NOMO-1 (cell line): ENCODE measurements at regions not wholly inside any gene's neighbourhood (a gene's known extent, or its start where the extent isn't known, plus 50 kb on each side); places are given as distances from the start of the nearest gene placed in this dataset.
"Not testable (repeated sequence)": the region's sequence is repeated elsewhere in the genome, so short reads cannot be mapped to it uniquely, and the experiment has no call there.

Experiments used
- DNase-seq, 2 experiments: peaks; one replicate each; lab custom pipeline; 2025; ENCODE audit not compliant: unreplicated experiment in 2 of 2; lab: John Stamatoyannopoulos, UW

DNA sequence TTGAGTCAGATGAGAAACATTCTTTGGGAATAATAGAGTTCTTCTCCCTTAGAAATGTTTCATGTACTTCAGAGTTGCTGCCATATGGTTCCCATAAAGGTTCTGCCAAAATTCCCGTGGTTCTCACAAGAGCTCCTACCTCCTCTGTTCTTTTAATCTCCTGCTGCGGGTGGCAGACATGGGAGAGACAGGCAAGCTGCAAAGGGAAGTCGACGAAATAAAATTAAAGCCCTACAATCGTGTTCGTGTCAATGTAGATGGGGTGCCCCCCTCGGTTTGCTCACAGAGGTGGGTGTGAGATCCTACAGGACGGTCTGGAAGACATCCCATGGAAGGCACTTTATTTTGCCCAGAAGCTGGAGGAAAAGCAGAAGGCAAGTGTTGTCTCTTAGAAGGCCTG is 276.0 kb downstream of the RWDD3 start:
- no peak for DNase-seq

DNA sequence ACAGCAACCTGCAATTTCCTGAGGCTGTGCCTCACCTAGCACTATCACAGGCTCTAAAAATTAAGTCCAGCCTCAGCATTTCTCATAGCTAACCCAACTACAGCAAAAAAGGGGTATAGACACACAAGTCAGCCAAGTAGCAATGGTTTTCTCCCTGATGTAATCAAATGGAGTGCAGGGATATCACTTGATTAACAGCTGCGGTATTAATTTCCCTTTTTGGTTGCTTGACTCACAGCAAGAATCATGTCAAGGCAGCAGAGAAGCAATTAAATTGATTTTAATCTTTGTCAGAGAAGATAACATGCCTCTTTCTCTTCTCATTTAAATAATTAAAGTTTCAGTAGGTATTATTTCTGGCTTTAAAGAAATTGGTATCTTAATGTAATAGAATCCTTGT is 278.9 kb downstream of the RWDD3 start:
- DNase-seq, result no peak

DNA sequence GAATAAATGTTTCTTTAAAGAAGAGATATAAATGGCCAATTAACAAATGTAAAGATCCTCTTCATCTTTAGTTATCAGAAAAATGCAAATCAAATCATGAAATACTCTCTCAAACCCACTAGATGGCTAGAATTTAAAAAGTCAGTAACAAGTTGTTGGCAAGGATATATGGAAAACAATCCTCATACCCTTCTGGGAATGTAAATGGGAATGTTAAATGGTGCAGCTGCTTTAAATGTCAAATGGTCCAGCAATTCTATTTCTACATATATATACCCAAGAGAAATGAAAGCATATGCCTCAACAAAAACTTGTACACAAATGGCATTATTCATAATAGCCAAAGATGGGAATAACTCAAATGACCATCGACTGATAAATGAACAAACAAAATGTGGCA is 283.5 kb downstream of the RWDD3 start:
- no peak for DNase-seq

DNA sequence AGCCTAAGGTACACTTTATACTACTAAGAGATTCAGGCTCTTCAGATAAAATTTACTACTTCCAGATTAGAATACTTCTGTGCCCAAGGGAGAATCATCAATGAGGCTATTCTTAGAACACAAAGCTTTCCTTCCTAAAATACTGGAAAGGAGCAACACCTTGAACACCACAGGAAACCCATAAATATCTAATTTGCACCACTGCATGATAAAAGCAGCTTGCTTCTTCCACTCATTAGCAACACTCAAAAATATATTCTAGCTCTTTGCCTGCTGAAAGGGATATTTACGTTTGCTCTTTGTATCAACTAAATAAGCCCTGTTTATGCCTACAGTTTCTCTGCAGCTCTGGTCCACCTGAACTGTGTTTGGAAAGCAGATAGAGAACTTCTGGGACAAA is 284.3 kb downstream of the RWDD3 start:
- no peak for DNase-seq

DNA sequence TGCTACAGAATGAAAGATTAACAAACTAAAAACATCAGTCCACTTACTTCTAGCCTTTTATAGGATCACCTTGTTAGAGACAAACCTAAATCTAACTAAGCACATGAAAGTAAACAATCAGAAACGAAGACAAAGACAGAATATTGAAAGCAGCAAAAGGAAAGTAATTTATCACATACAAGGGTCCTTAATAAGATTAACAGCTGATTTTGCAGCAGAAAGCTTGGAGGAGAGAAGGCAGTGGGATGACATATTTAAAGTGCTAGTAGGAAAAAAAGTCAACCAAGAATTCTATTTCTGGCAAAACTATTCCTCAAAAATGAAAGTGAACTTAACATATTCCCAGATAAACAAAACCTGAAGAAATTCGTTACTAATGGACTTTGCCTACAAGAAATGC is 286.4 kb downstream of the RWDD3 start:
- no peak for DNase-seq

DNA sequence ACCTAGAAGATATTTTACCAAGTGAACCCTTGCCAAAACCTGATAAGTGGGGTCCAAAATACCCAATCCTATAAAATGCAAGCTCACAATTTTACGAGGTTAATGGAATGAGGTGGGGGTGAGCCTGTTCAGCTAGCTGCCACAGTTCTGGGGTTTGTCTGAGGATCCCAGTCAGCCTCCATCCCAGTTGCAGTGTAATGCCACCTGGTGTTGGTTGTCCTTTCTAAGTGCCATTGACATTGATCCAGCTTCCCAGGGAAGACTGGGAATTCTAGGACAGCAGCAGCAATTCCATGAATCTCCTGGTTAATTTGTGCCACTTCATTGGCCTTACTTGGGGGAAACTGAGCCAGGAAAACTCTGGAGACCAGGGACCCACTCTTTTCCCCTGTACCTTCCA is 298.3 kb downstream of the RWDD3 start:
- DNase-seq, result no peak

DNA sequence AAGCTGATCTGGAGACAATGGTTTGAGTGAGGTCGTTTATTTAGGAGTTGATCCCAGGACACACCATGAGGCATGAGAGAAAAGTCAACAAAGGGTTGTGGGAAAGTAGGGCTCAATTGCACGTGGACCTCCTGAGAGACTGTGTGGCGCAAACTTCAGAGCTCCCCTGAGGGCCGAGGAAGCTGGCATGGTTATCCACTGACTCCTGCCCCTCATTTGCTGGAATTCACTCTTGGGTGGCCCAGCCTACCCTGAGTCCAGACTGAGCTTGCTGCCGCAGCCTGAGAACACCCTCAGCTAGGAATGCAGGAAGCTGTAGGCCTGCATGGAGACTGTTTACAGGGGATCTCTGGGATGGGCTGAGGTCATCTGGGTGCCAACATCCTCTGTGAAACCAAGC is 301.0 kb downstream of the RWDD3 start:
- DNase-seq, result no peak

DNA sequence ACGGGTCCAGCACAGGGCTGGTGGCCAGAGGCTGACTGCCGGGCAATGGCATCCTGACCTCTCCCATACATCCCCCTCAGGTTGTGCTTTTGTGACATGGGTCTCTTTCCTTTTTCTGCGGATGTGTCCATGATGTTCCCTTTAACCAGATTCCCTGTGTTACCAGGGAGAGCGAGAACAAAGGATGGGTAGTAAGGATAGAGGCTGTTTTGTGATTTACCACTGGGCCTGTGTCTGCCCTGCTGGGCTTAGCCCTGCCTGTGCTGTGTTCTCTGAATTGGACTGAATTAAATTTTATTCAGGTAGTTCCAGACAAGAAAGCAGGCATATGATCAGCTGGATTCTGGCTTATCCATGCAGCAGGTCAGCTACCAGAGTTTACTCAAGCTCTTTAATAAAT is 301.6 kb downstream of the RWDD3 start:
- no peak for DNase-seq

DNA sequence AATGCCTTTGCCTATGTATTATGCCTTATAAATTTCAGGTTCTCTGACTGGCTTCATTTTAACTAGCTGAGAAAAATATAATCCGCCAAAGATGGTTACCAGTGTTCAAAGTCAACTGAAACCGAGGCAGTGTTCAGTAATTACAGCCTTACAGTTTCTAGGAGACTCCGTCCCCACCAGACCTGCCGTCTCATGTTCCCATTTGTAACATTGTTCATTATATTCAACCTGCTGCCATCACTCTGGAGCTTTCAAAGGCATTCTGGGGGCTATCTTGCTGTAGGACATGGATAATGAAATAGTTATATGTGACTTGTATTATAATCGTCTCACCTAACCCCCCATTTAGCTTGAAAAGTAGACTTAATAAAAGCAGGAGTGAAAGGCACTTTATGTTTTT is 302.5 kb downstream of the RWDD3 start:
- no peak for DNase-seq

DNA sequence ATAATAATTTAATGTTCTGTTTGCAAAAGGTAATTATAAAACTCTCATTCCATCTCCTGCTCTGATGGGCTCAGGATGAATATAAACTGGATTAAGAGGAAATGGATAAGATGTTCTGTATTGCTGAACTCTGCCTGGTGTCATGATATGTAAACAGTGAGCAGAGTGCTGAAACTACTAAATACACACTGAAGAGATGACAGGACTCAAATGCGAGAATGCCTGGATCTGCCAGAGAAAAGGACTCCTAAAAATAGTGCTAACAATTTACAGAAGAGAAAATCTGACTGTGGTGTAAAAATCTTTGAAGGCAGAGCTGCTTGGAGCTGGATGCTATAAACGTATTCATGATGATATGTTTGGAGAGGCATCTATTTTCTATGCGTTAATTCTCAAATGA is 303.2 kb downstream of the RWDD3 start:
- no peak for DNase-seq

DNA sequence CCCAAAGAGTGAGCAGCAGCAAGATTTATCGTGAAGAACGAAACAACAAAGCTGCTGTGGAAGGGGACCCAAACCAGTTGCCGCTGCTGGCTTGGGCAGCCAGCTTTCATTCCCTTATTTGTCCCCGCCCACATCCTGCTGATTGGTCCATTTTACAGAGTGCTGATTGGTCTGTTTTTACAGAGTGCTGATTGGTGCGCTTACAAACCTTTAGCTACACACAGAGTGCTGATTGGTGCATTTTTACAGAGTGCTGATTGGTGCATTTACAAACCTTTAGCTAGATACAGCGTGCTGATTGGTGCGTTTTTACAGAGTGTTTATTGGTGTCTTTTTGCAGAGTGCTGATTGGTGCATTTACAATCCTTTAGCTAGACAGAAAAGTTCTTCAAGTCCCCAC is 304.2 kb downstream of the RWDD3 start:
- not testable (repeated sequence) for DNase-seq

DNA sequence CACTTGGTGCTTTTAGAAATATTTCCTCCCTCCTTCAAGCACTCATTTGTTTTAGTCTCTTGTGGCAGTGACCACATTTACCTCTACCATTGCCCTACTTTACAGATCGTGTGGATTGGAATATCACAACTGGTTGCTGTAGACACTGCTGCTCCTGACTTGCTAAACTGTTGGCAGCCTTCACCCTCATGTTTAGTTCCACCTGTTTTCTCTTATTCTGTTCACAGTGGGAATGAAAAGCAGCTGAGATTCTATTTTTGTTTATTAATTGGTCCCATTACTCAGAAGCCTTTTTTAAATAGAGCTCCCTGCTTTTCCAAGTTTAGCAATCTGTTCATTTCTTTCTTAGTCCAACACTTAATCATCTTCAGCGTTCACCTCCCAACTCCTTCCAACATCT is 308.9 kb downstream of the RWDD3 start:
- DNase-seq, result no peak

DNA sequence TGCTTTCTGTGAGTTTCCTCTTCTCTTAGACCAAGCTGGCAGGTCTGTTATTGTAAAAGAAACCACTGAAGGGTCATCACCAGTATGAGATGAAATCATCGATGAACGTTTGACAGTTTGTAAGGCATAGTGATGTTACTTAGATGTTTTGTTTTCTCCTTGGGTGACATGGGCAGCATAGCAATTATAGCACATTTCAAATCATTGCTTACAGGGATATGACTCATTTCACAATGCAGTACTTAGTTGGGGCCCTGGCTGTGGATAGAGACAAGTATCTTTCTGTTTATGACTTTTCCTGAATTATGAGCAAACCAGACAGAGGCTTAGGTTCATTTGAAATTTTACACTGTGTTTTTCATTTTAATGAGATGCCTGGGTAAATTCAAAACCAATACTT is 313.0 kb downstream of the RWDD3 start:
- no peak for DNase-seq

DNA sequence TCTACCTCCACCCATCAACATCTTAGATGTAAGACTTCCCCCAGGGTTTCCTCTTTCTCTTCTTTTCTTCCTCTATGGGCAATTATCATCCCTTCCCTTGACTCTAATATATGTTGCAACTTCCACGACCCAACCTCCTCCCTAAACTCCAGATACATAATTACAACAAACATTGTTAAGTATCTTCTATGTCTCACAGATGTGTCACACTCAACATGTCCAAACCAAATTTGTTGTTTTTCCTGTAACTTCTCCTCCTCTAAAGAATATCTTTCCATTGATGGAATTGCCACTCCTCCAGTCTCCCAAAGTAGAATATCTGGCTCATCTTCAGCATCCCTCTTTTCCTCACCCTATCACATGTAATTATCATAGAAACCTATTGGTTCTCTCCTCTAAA is 314.2 kb downstream of the RWDD3 start:
- DNase-seq, result no peak

DNA sequence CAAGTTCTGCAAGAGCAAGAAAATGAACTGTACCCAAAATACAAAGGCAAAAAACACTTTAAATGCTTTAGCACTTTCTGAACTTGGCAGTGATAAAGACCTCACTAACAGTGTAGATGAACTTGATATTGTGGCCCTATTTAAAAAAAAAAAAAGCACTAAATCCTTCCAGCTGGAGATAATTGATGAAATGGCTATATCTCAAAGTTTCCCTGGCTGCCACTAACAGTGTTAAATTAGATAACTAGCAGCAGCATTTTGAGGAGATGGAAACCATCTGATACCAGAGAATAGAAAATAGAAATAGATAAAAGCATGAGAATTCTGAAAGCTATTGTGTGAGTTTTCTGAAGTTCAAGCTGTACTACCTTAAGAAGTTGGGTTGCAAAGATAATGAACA is 317.2 kb downstream of the RWDD3 start:
- no peak for DNase-seq

DNA sequence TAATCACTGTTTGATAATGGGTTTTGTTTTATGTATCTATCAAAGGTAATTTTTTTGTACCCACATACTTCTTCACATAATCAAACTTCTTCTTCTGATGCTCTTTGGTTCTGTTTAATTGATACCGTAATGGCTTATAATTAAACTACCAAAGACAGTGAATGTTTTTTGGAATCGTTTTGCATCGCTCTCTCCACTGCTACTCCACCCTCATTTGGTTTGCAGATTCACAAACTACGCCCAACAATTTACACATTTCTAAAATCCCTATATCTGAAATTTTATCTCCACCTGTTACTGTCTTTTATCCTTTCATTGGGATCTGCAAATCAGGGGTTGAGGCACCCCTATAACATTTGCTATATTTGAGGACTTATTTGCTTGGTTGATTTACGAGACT is 319.6 kb downstream of the RWDD3 start:
- no peak for DNase-seq

DNA sequence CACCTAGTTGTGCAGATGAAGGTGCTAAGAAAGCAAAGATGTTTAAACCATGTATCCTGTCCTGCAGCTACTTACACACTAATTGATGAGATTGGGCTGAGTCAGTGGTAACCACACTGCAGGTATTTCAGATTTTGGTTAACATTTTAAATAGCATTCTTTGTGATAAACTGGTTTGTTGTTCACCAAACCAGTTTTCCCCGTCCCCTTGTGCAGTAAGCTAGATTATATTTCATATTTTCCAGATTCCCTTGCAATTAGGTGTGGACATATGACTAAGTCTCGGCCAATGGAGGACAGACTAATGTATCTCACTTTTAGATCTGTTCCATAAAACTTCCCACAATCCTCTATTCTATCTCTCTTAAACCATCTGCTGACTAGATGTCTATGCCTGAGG is 320.4 kb downstream of the RWDD3 start:
- no peak for DNase-seq

DNA sequence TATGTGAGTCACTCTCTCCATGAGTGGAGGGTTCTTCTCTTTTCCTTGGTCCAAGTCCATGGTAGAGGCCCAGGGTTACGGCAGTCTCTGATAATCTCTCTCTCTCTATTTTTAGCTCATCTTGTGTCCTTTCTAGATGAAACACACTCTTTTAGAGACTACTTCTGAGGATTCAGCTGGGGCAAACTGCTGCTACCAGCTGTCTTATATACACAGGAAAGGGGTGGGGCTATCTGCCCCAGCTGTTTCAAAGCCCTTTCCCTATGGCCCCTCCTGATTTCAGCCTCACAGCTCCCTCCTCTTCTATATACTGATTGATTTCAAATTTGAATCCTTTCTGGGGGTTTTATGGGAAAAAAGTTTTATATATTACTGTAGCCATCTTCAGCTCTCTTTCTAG is 324.8 kb downstream of the RWDD3 start:
- DNase-seq, result no peak

DNA sequence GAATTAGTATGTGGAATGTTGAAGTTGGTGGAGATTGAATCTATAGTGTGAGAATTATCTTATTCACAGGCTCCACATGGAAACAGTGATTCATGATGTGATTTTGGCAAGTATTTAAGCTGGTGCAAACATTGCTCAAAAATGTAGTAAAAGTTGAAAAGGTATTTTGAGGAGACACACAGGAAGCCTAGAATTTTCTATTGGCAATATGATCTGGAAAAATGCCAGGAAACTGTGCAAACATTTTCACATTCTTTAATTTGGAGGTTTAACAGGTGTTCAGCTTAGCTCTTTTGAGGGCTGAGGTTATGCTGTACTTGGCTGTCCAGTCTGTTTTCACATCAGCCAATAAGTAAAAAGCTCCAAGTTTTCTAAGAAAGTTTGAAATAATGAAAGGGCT is 327.3 kb downstream of the RWDD3 start:
- DNase-seq, result no peak

DNA sequence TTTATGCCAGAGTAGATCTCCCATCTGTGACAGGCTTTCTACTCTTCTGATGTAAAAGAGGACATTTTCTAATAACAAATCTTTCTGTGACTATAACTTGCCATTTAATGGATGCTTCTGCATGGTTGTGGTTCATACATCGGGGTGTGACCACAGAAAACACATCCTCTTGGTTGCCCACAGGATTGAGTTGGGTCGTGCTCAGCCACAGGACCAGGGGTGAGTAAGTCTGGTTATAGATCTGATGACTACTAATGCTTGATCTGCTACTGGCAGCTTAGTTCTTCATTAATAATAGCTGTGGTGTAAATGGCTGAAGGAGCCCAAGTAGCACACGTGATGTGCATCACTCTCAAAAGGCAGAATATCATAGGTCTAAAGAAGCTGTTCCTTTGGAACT is 328.2 kb downstream of the RWDD3 start:
- DNase-seq, result no peak

DNA sequence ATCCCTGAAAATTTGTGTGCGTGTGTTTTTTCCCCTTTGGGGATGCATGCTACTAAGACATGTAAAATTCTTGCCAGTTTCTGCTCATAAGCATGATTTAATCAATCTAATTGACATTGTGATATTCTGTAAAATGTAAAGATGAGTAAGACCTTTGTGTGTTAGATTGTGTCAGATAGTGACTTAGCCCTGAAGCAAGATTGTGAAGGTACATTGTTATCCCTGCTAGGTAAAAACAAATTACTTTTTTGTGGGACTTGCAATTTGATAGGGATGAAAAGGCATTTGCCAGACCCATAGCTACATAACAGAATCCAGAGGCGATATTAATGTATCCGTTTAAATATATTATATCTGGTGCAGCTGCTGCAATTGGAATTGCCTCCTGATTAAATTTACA is 338.0 kb downstream of the RWDD3 start:
- DNase-seq, result no peak

DNA sequence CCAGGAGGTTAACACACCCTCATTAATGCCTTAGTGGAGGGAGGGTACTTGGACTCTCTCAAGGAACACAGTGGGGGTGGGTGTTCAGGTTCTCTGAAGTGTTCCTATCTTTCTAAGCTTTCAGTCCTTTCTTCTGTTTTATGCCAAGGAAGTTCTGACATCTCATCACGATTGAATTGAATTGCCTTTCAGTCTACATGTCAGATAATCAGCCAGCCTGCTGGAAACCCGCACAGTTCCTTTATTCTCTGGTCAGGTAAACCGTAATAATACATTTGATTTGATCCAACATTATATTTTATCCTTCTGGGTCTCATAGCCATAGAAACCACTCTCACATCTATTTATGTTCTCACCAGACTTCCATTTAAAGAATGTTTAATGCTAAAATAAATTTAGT is 339.0 kb downstream of the RWDD3 start:
- no peak for DNase-seq

DNA sequence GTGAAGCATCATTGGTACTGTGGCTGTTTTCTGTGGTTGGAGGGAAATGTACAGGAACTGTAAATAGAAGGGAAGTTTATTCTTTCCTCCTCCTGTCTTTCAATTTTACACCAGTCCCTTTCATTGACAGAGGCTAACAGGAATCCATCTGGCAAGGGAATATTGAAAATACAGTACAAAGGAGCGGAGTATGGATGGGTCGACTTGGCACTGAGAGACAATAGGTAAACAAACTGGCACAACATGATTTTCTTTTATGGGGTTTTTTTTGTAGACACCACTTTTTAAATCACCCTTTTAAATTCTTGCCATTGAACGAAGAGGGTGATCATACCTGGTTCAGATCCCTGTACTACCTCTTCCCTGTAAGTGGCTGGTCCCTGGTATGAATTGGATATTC is 341.3 kb downstream of the RWDD3 start:
- DNase-seq, result no peak

DNA sequence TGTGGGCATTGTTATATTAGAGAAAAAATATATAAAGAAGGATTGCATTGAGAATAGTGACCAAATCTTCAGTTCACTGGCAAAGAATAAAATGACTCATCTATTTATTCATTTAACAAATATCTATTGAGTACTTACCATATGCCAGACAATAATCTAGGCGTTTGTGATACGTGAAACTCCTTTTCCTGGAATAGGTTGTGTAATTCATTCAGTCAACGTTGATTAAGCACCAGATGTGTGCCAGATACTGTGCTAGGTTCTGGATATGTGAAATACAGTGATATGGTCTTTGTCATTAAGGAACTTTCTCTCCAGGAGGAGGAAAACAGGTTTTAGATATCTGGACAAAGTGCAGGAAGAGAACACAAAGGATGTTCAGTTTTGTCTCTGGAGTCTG is 344.5 kb downstream of the RWDD3 start:
- no peak for DNase-seq
